ENCODE measurements at regions not wholly inside any gene's neighbourhood (a gene's known extent, or its start where the extent isn't known, plus 50 kb on each side); places are given as distances from the start of the nearest gene placed in this dataset.

DNA sequence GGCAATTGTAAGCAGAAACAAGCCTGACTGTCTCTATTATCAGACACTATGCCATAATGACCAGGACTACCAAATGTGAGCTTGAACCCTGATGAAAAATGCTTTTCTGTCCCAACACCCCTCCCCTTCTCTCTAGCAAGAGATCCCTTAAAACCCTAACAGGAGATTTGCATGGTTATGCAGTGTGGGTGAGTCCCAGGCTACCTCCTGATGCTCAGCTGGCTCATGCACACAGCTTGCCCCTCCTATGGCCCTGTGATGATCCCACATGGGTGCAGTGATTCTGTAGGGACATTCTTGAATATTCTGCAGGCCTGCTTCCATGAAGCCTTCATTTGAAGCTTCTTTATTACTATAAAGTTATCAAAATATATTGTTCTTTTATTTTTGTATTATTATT lies 357.4 kb downstream of the AKAIN1 start:
- Histone ChIP-seq H4K91ac (ENCODE audit: low read depth, low read length, poor library complexity) (no peak overlapping the region), H3K4me3 (ENCODE audit: low read length in 2 of 2) (no peak overlapping the region), H3K27ac (replicated peaks; ENCODE audit: low read length) (no peak overlapping the region), H3K36me3 (replicated peaks in 1 of 2; ENCODE audit: control insufficient read depth in 2 of 2, insufficient read depth in 2 of 2, low read length in 2 of 2) (no peaks in the 10 kb centered on the region), H2BK12ac (ENCODE audit: low read length) (no peak overlapping the region), H3K9me3 (replicated peaks in 1 of 2; ENCODE audit: control insufficient read depth in 2 of 2, insufficient read depth in 1 of 2, low read depth in 1 of 2, low read length in 2 of 2) (no peaks in the 10 kb centered on the region), H3K4ac (ENCODE audit: low read length) (no peak overlapping the region), H2BK15ac (ENCODE audit: low read length) (no peak overlapping the region), H3K14ac (ENCODE audit: low read length) (no peak overlapping the region), H3K18ac (ENCODE audit: low read length) (no peak overlapping the region), H3K27me3 (ENCODE audit: control insufficient read depth in 3 of 3, insufficient read depth in 3 of 3, low read depth in 1 of 3, low read length in 3 of 3) (no peaks in the 10 kb centered on the region), H3K4me1 (ENCODE audit: control insufficient read depth in 2 of 2, insufficient read depth in 1 of 2, low read depth in 1 of 2, low read length in 2 of 2) (peaks cover 0 to 1% of the 10 kb centered on the region in 2 donors), H3K23ac (ENCODE audit: low read depth, low read length, poor library complexity) (no peak overlapping the region), H4K8ac (ENCODE audit: low read depth, low read length) (no peak overlapping the region), H3K79me1 (ENCODE audit: low read depth, low read length) (no peaks in the 10 kb centered on the region), H3K9ac (ENCODE audit: low read depth, low read length, poor library complexity) (no peak overlapping the region), H2BK120ac (ENCODE audit: low read depth, low read length) (no peak overlapping the region), H2BK5ac (ENCODE audit: low read length) (no peak overlapping the region), H2AFZ (ENCODE audit: low read length) (no peak overlapping the region), H3K4me2 (ENCODE audit: insufficient read depth, low read length, poor library complexity, severe bottlenecking) (no peak overlapping the region), H2AK5ac (ENCODE audit: low read depth, low read length) (no peak overlapping the region)
- no peak for DNase-seq (ENCODE audit: low spot score)

DNA sequence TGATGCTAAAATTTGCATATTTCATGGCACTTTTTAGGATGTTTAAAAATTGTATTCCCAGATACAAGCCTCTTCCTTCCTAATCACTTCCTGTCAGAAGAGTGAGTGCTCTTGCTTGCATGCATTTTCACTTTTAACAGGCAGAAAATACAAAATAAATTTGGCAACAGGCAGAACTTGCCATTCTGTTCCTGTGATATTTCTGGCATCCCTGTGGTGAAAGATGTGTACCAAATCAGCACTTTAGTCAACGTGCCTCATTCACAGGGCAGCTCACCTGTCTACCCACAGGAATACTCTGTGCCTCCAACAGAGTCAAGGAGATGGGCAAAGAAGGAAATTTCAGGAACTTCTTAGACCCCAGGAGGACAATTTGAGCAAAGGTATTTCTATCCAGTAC lies 360.9 kb downstream of the AKAIN1 start:
- H2AK5ac ChIP-seq (ENCODE audit: low read depth, low read length): no peak overlapping the region
- no peak for DNase-seq (ENCODE audit: low spot score)
- H2BK15ac ChIP-seq (ENCODE audit: low read length): no peak overlapping the region
- H2BK12ac ChIP-seq (ENCODE audit: low read length): no peak overlapping the region
- H3K36me3 ChIP-seq (replicated peaks in 1 of 2; ENCODE audit: control insufficient read depth in 2 of 2, insufficient read depth in 2 of 2, low read length in 2 of 2): no peaks in the 10 kb centered on the region
- H3K14ac ChIP-seq (ENCODE audit: low read length): no peak overlapping the region
- H3K4me3 ChIP-seq (ENCODE audit: low read length in 2 of 2): no peak overlapping the region
- peaks cover 0 to 3% of the 10 kb centered on the region in 2 donors for H3K4me1 ChIP-seq (ENCODE audit: control insufficient read depth in 2 of 2, insufficient read depth in 1 of 2, low read depth in 1 of 2, low read length in 2 of 2)
- no peak overlapping the region for H2BK5ac ChIP-seq (ENCODE audit: low read length)
- no CpG with 5 or more reads among the region's 1 CpG for WGBS, 2 donors (ENCODE audit: extremely low coverage in 2 of 2, insufficient read length in 2 of 2, insufficient replicate concordance in 1 of 2)
- no peak overlapping the region for H3K9ac ChIP-seq (ENCODE audit: low read depth, low read length, poor library complexity)
- H3K9me3 ChIP-seq (replicated peaks in 1 of 2; ENCODE audit: control insufficient read depth in 2 of 2, insufficient read depth in 1 of 2, low read depth in 1 of 2, low read length in 2 of 2): no peaks in the 10 kb centered on the region
- no peaks in the 10 kb centered on the region for H3K79me1 ChIP-seq (ENCODE audit: low read depth, low read length)
- no peak overlapping the region for H2AFZ ChIP-seq (ENCODE audit: low read length)
- no peak overlapping the region for H3K18ac ChIP-seq (ENCODE audit: low read length)
- H3K27me3 ChIP-seq (ENCODE audit: control insufficient read depth in 3 of 3, insufficient read depth in 3 of 3, low read depth in 1 of 3, low read length in 3 of 3): no peaks in the 10 kb centered on the region
- H3K4ac ChIP-seq (ENCODE audit: low read length): no peak overlapping the region
- no peak overlapping the region for H3K4me2 ChIP-seq (ENCODE audit: insufficient read depth, low read length, poor library complexity, severe bottlenecking)
- no peak overlapping the region for H4K91ac ChIP-seq (ENCODE audit: low read depth, low read length, poor library complexity)
- H3K27ac ChIP-seq (replicated peaks; ENCODE audit: low read length): no peak overlapping the region
- no peak overlapping the region for H3K23ac ChIP-seq (ENCODE audit: low read depth, low read length, poor library complexity)
- H2BK120ac ChIP-seq (ENCODE audit: low read depth, low read length): no peak overlapping the region
- no peak overlapping the region for H4K8ac ChIP-seq (ENCODE audit: low read depth, low read length)

DNA sequence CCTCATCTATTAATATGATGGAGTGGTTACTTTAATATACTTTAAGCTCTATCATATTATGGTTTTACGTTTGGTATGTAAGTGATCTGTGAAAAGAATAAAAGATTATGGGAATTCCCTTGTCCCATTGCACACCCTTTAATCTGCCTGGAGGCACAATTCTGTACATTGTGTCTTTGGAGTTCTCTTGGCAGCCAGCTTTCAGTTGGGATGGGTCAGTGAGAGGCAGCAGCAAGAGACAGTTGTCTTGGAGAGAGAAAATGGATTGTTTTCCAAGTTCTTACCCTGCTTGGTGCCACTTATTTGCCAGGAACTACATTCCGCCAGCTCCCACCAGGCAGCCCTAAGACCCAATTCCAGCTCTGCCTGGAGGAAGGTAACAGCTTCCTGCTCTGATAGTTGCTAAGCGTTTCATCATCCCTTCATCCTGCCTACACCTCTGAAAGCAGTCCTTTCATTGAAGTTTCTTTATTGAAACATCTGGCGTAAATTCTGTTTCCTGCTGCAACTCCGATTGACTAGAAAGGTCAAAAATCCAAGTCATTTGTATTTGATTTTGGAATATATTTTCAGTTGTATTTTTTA lies 365.2 kb downstream of the AKAIN1 start:
- Histone ChIP-seq H2AFZ (ENCODE audit: low read length) (no peak overlapping the region), H2AK5ac (ENCODE audit: low read depth, low read length) (no peak overlapping the region), H3K14ac (ENCODE audit: low read length) (no peak overlapping the region), H3K23ac (ENCODE audit: low read depth, low read length, poor library complexity) (no peak overlapping the region), H2BK12ac (ENCODE audit: low read length) (no peak overlapping the region), H3K36me3 (replicated peaks in 1 of 2; ENCODE audit: control insufficient read depth in 2 of 2, insufficient read depth in 2 of 2, low read length in 2 of 2) (no peaks in the 10 kb centered on the region), H2BK5ac (ENCODE audit: low read length) (no peak overlapping the region), H3K4me2 (ENCODE audit: insufficient read depth, low read length, poor library complexity, severe bottlenecking) (no peak overlapping the region), H3K27ac (replicated peaks; ENCODE audit: low read length) (no peak overlapping the region), H3K79me1 (ENCODE audit: low read depth, low read length) (no peaks in the 10 kb centered on the region), H4K91ac (ENCODE audit: low read depth, low read length, poor library complexity) (no peak overlapping the region), H3K18ac (ENCODE audit: low read length) (no peak overlapping the region), H3K4ac (ENCODE audit: low read length) (no peak overlapping the region), H3K4me1 (ENCODE audit: control insufficient read depth in 2 of 2, insufficient read depth in 1 of 2, low read depth in 1 of 2, low read length in 2 of 2) (peaks cover 0 to 2% of the 10 kb centered on the region in 2 donors), H3K9me3 (replicated peaks in 1 of 2; ENCODE audit: control insufficient read depth in 2 of 2, insufficient read depth in 1 of 2, low read depth in 1 of 2, low read length in 2 of 2) (no peaks in the 10 kb centered on the region), H3K4me3 (ENCODE audit: low read length in 2 of 2) (no peak overlapping the region), H3K9ac (ENCODE audit: low read depth, low read length, poor library complexity) (no peak overlapping the region), H3K27me3 (ENCODE audit: control insufficient read depth in 3 of 3, insufficient read depth in 3 of 3, low read depth in 1 of 3, low read length in 3 of 3) (no peaks in the 10 kb centered on the region), H2BK120ac (ENCODE audit: low read depth, low read length) (no peak overlapping the region), H4K8ac (ENCODE audit: low read depth, low read length) (no peak overlapping the region), H2BK15ac (ENCODE audit: low read length) (no peak overlapping the region)
- no CpG with 5 or more reads among the region's 5 CpGs for WGBS, 2 donors (ENCODE audit: extremely low coverage in 2 of 2, insufficient read length in 2 of 2, insufficient replicate concordance in 1 of 2)
- no peak for DNase-seq (ENCODE audit: low spot score)

- Histone ChIP-seq H3K9ac (ENCODE audit: low read depth, low read length, poor library complexity) (no peak overlapping the region), H3K23ac (ENCODE audit: low read depth, low read length, poor library complexity) (no peak overlapping the region), H4K91ac (ENCODE audit: low read depth, low read length, poor library complexity) (no peak overlapping the region), H3K4me2 (ENCODE audit: insufficient read depth, low read length, poor library complexity, severe bottlenecking) (no peak overlapping the region), H3K9me3 (replicated peaks in 1 of 2; ENCODE audit: control insufficient read depth in 2 of 2, insufficient read depth in 1 of 2, low read depth in 1 of 2, low read length in 2 of 2) (no peaks in the 10 kb centered on the region), H3K18ac (ENCODE audit: low read length) (no peak overlapping the region), H3K79me1 (ENCODE audit: low read depth, low read length) (no peaks in the 10 kb centered on the region), H2BK120ac (ENCODE audit: low read depth, low read length) (no peak overlapping the region), H3K4me3 (ENCODE audit: low read length in 2 of 2) (no peak overlapping the region), H2BK5ac (ENCODE audit: low read length) (no peak overlapping the region), H3K27me3 (ENCODE audit: control insufficient read depth in 3 of 3, insufficient read depth in 3 of 3, low read depth in 1 of 3, low read length in 3 of 3) (no peaks in the 10 kb centered on the region), H3K4ac (ENCODE audit: low read length) (no peak overlapping the region), H3K27ac (replicated peaks; ENCODE audit: low read length) (no peak overlapping the region), H3K4me1 (ENCODE audit: control insufficient read depth in 2 of 2, insufficient read depth in 1 of 2, low read depth in 1 of 2, low read length in 2 of 2) (peaks cover 0 to 2% of the 10 kb centered on the region in 2 donors), H3K14ac (ENCODE audit: low read length) (no peak overlapping the region), H2BK15ac (ENCODE audit: low read length) (no peak overlapping the region), H2AK5ac (ENCODE audit: low read depth, low read length) (no peak overlapping the region), H2AFZ (ENCODE audit: low read length) (no peak overlapping the region), H2BK12ac (ENCODE audit: low read length) (no peak overlapping the region), H3K36me3 (replicated peaks in 1 of 2; ENCODE audit: control insufficient read depth in 2 of 2, insufficient read depth in 2 of 2, low read length in 2 of 2) (no peaks in the 10 kb centered on the region), H4K8ac (ENCODE audit: low read depth, low read length) (no peak overlapping the region)
- no peak for DNase-seq (ENCODE audit: low spot score)
- WGBS, 2 donors (ENCODE audit: extremely low coverage in 2 of 2, insufficient read length in 2 of 2, insufficient replicate concordance in 1 of 2): no CpG with 5 or more reads among the region's 2 CpGs
Observed at GRCh38 chr18:4831127-4831526, 365.9 kb downstream of the AKAIN1 start.

Data from neuronal stem cell (in vitro differentiated cells).